ENCODE measurements at regions not wholly inside any gene's neighbourhood (a gene's known extent, or its start where the extent isn't known, plus 50 kb on each side); places are given as distances from the start of the nearest gene placed in this dataset.

DNA sequence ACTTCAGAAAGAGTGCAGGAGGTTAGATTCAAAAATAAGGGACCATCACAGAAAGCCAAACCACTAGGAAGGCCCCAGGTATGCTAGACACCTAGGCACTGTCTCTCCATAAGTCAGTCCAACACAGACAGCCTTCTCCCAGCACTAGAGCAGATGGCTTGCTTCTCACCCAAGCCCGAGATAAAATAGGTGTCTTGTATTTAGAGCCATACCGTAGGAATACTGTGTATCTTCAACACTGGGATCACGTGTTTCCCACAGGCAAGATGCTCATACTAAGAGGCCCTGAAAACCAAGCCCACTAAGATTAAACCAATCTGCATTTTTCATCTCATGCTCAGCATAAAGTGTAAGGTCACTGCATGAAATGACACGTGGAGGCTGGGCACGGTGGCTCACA lies 223.3 kb upstream of the KAZN start:
- H3K36me3 Mint-ChIP-seq (ENCODE audit: unreplicated experiment) = peaks cover 3% of the 10 kb centered on the region
- H3K4me3 Mint-ChIP-seq (ENCODE audit: unreplicated experiment) = no peak overlapping the region
- peaks cover 2% of the 10 kb centered on the region for H3K27me3 Mint-ChIP-seq (ENCODE audit: unreplicated experiment)
- no peak overlapping the region for H3K27ac Mint-ChIP-seq (ENCODE audit: unreplicated experiment)
- peaks cover 4% of the 10 kb centered on the region for H3K9me3 Mint-ChIP-seq (ENCODE audit: unreplicated experiment)
- no peak for DNase-seq
- H3K4me1 Mint-ChIP-seq (ENCODE audit: low read depth, unreplicated experiment) = no peaks in the 10 kb centered on the region
- TF ChIP-seq, protein P1, sequence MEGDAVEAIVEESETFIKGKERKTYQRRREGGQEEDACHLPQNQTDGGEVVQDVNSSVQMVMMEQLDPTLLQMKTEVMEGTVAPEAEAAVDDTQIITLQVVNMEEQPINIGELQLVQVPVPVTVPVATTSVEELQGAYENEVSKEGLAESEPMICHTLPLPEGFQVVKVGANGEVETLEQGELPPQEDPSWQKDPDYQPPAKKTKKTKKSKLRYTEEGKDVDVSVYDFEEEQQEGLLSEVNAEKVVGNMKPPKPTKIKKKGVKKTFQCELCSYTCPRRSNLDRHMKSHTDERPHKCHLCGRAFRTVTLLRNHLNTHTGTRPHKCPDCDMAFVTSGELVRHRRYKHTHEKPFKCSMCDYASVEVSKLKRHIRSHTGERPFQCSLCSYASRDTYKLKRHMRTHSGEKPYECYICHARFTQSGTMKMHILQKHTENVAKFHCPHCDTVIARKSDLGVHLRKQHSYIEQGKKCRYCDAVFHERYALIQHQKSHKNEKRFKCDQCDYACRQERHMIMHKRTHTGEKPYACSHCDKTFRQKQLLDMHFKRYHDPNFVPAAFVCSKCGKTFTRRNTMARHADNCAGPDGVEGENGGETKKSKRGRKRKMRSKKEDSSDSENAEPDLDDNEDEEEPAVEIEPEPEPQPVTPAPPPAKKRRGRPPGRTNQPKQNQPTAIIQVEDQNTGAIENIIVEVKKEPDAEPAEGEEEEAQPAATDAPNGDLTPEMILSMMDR (IDR thresholded peaks at IDR 0.05; ENCODE audit: partially characterized antibody, unreplicated experiment) = no peak

DNA sequence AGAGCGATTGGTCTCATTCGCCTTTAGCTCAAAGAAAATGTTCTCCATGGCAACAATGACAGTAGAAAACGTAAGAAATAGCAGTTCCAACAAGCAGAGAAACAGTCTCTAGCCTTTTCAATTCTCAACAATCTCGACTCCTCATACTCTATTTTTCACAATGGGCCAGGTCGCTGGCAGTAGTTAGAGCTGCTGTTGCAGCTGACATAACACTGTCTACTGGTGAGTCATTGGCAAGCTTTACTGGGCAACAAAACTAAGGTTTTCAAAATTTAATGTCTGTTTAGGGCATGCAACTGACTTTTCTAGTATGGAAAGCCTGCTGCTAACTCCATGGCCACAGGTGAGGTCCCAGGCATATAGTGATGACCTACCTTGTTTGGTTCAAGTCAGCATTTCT lies 221.1 kb upstream of the KAZN start:
- H3K27me3 Mint-ChIP-seq (ENCODE audit: unreplicated experiment) = peaks cover 3% of the 10 kb centered on the region
- no peak for DNase-seq
- H3K27ac Mint-ChIP-seq (ENCODE audit: unreplicated experiment) = no peak overlapping the region
- TF ChIP-seq, protein P1 (IDR thresholded peaks at IDR 0.05; ENCODE audit: partially characterized antibody, unreplicated experiment) = no peak
- peaks cover 16% of the 10 kb centered on the region for H3K36me3 Mint-ChIP-seq (ENCODE audit: unreplicated experiment)
- H3K4me3 Mint-ChIP-seq (ENCODE audit: unreplicated experiment) = no peak overlapping the region
- H3K4me1 Mint-ChIP-seq (ENCODE audit: low read depth, unreplicated experiment) = no peaks in the 10 kb centered on the region
- H3K9me3 Mint-ChIP-seq (ENCODE audit: unreplicated experiment) = peaks cover 8% of the 10 kb centered on the region

DNA sequence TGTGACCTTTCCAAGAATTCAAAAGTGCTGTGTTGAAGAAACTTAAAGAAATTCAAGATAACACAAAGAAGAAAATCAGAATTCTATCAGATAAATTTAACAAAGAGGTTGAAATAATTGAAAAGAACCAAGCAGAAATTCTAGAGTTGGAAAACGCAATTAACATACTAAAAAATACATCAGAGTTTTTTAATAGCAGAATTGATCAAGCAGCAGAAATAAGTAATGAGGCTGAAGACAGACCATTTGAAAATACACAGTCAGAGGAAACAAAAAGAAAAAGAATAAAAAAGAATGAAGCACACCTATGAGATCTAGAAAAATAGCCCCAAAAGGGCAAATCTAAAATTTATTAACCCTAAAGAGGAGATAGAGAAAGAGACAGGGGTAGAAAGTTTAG lies 218.1 kb upstream of the KAZN start:
- Mint-ChIP-seq H3K4me1 (ENCODE audit: low read depth, unreplicated experiment) (no peaks in the 10 kb centered on the region), H3K9me3 (ENCODE audit: unreplicated experiment) (peaks cover 8% of the 10 kb centered on the region), H3K27me3 (ENCODE audit: unreplicated experiment) (peaks cover 3% of the 10 kb centered on the region), H3K4me3 (ENCODE audit: unreplicated experiment) (no peak overlapping the region), H3K36me3 (ENCODE audit: unreplicated experiment) (peaks cover 16% of the 10 kb centered on the region), H3K27ac (ENCODE audit: unreplicated experiment) (no peak overlapping the region)
- TF ChIP-seq, protein P1 (IDR thresholded peaks at IDR 0.05; ENCODE audit: partially characterized antibody, unreplicated experiment) = no peak
- DNase-seq = no peak

DNA sequence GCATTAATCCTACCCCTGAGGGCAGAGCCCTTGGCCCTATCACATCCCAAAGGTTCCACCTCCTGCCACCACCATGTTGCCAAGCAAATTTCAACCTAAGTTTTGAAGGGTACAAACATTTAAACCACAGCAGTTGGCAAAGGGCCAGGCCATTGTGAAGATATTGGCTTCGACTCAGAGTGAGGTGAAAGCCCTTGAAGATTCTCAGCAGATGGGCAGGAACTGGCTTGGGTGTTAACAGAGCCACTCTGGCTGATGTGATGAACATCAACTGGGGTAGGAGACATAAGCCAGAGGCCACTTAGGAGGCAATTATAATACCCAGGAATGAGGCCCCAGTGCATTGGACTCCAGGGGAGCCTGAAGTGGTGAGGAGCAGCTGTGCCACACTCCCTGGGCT lies 207.7 kb upstream of the KAZN start:
- TF ChIP-seq, protein P1 (IDR thresholded peaks at IDR 0.05; ENCODE audit: partially characterized antibody, unreplicated experiment) = no peak
- H3K27me3 Mint-ChIP-seq (ENCODE audit: unreplicated experiment) = peaks cover 2% of the 10 kb centered on the region
- DNase-seq = no peak
- H3K36me3 Mint-ChIP-seq (ENCODE audit: unreplicated experiment) = peaks cover 5% of the 10 kb centered on the region
- H3K4me1 Mint-ChIP-seq (ENCODE audit: low read depth, unreplicated experiment) = peaks cover 12% of the 10 kb centered on the region
- H3K27ac Mint-ChIP-seq (ENCODE audit: unreplicated experiment) = no peak overlapping the region
- no peak overlapping the region for H3K4me3 Mint-ChIP-seq (ENCODE audit: unreplicated experiment)
- peaks cover 8% of the 10 kb centered on the region for H3K9me3 Mint-ChIP-seq (ENCODE audit: unreplicated experiment)

DNA sequence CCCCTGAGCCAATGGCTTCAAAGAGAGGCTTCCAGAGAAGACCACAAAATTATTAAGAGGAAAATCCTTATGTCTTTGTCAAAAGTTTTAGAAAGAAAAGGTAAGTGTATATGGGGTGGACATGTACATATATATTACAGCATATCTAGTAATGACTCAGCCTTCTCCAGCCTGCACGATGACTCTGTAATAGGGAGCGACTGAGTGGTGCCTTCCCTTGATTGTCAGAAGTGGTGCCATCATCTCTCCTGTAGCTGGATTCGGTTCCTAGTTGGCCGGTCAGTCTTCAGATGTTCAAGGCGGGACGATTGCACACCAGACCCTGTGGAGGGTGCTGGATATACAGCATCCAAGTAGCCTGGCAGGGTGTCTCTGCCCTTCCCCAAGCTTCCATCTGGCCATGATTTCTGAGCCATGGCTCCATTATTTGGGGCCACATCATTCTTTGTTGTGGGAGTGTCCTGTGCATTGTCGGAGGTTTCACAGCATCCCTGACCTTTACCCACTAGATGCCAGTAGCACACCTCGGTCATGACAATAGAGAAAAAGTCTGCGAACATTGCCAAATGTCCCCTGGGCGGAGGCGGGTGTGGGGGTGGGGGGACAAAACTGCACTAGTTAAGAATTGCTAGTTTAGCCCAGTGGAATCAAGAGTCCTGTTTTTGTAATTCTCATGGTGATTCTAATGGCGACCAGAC lies 206.2 kb upstream of the KAZN start:
- no peak overlapping the region for H3K4me3 Mint-ChIP-seq (ENCODE audit: unreplicated experiment)
- H3K27ac Mint-ChIP-seq (ENCODE audit: unreplicated experiment) = no peak overlapping the region
- H3K4me1 Mint-ChIP-seq (ENCODE audit: low read depth, unreplicated experiment) = peaks cover 12% of the 10 kb centered on the region
- DNase-seq = no peak
- peaks cover 5% of the 10 kb centered on the region for H3K36me3 Mint-ChIP-seq (ENCODE audit: unreplicated experiment)
- H3K9me3 Mint-ChIP-seq (ENCODE audit: unreplicated experiment) = peaks cover 8% of the 10 kb centered on the region
- peaks cover 1% of the 10 kb centered on the region for H3K27me3 Mint-ChIP-seq (ENCODE audit: unreplicated experiment)
- TF ChIP-seq, protein P1 (IDR thresholded peaks at IDR 0.05; ENCODE audit: partially characterized antibody, unreplicated experiment) = no peak

Data from glutamatergic neuron (in vitro differentiated cells).